Right lung (tissue), 2 donors: ENCODE measurements at regions not wholly inside any gene's neighbourhood (a gene's known extent, or its start where the extent isn't known, plus 50 kb on each side); places are given as distances from the start of the nearest gene placed in this dataset.
"Not testable (repeated sequence)": the region's sequence is repeated elsewhere in the genome, so short reads cannot be mapped to it uniquely, and the experiment has no call there.

Experiments used
- DNase-seq, 2 donors: peaks; one replicate each; pipeline ENCODE4 v3.0.0-alpha.2; 2013

DNA sequence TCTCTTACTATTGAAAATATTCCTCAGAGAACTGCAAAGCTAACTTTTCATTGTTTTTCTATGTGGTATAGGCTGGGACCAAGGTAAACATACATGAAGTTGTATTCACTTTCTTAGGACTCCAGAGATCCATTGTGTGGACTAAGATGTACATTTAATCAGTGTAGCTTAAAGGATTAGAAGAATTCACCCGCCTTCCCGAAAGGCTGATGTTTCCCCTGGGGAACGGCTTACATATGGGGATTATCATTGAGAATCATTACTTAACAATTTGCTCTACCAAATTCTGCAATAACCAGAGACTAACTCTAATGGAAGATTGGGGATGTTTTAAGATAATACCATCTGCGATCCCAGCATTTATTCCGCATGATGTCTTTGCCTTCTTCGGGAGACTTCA, 257.1 kb upstream of the KIAA1217 start:
- no peak for DNase-seq

DNA sequence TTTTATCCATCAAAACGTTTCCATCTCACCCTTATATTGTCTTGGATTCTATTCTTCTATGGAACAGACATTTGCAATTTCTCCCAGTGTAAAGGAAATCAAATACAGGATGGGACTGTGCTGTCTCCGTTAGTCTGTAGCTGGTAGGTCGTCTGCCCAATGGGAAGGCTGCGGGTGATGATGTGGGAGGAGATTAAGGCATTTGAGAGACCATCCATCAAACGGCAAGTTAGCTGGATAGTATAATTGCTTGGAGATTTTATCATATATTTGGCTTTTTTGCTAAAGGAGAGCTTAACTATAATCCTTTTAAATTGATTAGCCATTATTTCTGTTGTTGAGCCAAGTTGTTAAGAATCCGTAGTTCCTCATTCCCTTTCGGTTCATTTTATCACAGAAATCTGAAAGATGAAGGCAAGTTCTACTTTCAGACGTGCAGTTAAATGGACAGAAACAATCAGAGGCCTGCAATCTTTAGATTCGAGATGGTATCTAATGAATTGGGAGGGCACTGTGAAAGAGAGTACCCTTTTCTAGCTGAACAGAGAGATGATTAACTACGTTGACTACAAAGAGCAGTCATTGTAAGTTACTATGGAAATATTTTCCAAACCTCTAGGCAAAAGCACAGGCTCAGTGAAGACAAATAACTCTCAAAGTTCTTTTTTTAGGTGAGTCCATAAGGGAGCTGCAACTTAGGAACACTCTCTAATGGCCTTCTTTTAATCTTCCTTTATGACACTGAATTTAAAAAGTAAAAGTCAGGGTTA, 253.3 kb upstream of the KIAA1217 start:
- no peak for DNase-seq

DNA sequence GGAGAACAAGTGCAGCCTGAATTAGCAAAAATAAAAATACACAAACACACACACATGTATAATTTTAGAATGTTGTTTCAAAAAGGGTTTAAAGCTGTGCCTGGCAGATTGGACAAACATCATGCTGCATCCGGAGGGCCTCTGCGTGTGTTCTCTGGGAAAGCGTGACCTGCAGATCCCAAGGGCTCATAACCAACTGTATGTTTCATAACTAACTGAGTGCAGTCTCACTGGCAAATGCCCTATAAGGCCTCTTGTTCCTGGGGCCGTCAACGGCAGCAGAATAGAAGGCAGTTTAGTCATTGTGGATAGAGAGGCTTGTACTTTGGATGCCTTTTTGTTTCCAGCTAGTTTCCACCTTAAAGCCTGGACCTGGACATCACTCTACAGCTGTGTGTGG, 243.8 kb upstream of the KIAA1217 start:
- no peak for DNase-seq

DNA sequence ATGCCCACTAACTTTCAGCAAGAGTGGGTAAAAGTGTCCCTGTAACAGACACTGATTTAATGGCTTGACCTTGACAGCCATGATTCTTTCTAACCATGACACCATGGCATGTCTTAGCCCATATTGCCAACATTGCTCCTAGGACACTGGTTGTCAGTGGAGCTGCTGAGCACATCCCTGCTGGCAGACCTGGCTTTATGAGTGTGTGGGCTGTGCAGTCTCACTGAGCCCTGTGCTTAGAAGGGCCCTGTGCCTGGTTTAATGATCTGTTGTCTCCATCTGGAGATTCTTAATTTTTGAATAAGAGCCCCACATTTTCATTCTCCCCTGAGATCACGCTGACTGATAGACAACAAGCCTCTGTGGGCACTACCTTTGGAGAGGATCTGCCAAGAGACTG, 243.1 kb upstream of the KIAA1217 start:
- no peak for DNase-seq

DNA sequence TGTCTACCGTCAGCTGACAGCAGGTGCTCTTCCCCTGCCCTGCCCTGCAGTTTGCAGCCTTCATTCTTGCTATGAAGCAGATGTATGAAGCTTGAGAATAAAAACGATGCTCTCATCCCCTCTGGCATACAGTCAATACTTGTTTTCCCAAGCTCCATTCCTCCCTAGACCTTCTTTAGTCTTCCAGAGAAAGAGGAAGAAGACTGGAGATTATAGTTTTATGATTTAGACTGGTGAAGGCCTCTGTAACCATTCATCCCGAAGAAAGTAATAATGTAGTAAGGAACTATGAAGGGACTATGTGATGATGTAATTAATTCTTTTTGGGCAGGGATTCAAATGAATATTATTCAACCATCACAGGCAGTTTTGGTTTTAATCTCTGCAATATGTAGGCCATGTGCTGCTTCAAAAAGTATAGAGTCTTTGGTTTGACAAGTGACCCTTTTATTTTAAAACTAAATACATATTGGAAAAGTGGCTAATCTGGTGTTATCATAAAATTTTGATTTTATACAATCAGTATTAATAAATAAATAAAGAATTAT, 242.4 kb upstream of the KIAA1217 start:
- no peak for DNase-seq

DNA sequence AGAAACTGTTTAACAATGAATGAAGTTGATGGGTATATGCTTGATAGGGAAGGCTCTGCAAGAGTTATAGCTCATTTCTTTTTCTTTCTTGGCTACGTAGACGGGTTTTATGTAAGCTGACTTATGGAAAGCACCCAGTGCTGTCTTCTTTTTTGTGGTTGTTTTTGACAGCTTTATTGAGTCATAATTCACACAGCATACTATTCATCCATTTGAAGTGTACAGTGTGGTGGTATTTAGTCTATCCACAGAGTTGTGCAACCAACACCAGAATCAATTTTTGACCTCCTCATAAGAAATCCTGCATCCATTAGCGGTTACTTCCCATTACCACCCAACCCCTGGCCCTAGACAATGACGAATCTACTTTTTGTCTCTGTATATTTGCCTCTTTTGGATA, 240.6 kb upstream of the KIAA1217 start:
- DNase-seq: no peak

DNA sequence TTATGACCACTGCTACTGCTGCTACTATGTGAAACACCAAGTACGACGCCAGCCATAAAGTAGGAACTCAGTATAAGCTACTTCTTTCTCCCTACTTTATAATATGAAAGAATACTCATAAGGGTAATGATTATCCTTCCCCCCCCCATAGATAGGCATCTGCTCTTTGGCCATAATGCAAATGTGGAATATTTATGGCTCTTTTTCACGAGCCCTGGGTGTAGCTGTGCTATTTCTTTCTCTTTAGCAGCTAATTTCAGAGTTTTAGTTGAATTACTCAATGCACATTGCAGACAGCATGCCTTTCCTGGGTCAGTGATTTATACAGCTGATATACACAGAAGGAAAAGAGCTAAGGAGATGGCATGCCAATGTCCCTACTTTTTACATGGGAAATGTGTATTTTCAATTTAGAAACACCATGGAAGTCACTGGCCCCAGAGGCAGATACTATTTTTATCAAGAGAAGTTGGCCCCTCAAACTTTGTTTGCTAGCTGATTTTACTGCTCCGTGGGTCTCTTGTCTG, 234.1 kb upstream of the KIAA1217 start:
- DNase-seq: no peak

DNA sequence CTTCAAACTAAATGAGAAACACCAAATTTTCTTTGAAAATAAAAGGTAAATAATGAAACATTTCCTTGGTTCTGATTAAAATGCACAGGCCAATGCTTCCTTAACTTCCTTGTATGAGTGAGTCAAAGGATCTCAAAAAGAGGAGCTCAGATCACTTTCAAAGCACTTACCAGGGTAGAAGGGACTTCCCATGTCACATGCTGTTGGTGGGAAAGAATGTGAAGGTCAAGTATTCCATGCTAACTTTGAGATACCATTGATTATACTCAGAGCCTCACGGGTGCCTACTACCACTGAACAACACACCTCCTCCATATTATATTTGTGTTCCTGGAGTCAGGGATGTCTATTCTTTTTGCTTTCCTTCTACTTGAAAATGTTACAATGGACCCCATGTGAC, 233.5 kb upstream of the KIAA1217 start:
- no peak for DNase-seq

DNA sequence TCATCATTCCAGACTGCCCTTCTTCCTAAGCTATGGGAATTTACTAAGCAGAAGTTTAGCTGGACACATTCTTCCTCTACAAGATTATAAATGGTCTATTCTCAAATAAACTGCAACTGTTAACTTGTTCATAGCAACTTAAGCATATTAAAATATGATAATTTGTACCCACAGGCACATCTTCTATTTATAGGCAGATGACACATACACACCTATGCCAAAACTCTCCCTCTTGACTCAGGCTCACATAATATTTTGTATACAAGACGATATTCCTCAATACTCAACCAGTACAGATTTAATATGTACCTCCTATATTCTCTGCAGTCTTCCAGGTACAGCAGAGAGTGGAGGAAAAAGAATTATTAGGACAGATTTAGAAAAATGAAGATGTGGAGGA, 232.7 kb upstream of the KIAA1217 start:
- DNase-seq: no peak

DNA sequence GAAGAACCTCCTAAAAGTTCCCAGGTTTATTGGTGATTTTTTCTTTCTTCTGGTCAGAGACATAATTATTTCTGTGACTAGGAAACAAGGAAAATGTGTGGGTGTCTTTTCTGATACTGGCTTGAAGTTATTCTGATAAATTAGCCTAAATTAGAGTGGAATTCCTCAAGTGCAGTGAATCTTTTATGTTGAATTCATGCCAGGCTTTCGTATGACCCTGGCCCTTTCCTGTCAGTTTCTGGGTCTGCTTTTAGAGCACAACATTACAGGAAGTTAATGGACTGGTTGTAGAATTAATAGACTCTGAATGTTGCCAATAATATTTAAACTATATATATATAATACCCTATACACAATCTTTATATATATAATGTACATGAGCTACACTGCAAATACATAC, 230.6 kb upstream of the KIAA1217 start:
- DNase-seq: no peak

DNA sequence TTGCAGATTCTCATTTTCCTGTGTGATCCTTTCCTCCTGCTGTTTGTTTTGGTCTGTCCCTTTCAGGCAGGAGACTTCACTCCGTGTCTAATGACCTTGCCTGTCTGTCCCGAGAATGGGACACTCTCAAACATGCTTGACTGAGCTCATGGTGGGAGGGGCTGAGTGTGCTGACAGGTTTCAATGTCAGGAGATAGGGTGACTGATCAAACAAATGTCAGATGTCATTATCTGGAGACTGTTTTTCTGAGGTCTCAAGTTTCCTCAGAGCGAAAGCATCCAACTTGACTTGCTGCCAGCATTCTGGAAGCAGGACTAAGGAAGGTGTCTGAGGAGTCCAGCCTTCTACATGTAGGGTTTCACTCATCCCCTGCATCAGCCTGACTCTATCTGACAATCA, 228.8 kb upstream of the KIAA1217 start:
- no peak for DNase-seq

DNA sequence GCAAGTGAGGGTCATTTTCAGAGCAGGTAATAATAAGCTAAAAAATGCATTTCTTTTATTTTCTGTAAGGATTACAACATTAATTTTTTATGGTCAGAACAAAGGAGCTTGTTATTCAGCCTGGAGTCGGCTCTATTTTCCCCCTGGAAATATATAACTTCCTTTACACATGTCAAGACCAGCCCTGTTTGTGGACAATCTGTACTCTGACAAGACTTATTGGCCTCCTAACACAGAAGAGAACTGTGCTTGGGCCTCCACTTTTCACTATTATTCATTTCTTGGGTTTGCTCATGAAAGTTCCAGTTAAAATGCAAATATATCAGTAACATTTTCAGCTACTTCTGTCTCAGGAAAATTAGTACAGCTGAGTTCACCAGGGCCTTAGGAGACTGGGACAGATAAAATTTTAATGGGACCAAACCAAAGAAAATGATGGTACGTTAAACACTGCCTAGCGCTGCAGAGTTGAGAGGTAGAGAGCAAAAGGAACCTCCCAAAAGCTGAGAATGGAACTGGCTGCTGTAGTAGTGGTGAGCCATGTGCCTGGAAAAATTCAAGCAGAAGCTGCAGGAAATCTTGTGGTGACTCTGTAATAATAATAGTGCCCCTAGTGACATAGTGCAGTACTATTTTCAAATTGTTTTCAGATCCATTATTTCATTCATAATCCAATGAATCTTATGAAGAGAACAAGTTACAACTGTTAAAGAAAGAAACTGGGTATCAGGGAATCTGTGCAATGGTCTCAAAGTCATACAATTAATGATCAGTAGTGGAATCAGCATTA, 227.2 kb upstream of the KIAA1217 start:
- no peak for DNase-seq

DNA sequence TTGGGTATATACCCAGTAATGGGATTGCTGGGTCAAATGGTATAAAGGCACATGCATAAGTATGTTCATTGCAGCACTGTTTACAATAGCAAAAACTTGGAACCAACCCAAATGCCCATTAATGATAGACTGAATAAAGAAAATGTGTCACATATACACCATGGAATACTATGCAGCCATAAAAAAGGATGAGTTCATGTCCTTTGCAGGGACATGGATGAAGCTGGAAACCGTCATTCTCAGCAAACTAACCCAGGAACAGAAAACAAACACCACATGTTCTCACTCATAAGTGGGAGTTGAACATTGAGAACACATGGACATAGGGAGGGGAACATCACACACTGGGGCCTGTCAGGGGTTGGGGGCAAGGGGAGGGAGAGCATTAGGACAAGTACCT, 224.5 kb upstream of the KIAA1217 start:
- DNase-seq: not testable (repeated sequence)

DNA sequence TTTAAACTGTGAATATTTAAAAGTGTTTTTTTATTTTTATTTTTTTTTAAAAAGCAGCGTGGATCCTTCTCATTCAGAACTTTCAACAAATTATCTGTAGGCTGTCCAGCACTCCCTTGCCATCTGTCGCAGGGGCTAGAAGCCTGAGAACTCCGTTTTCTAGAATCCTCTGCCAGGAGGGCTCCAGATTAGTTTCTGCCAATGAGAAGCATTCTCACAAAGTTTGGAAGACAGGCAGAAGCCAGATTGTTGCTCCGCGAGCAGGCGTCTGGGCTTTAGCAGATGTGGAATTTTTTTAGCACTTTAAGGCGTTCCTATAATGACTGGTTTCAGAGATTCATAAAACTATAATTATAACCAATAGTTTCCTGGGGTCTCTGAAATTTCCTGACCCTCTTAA, 220.9 kb upstream of the KIAA1217 start:
- no peak for DNase-seq

DNA sequence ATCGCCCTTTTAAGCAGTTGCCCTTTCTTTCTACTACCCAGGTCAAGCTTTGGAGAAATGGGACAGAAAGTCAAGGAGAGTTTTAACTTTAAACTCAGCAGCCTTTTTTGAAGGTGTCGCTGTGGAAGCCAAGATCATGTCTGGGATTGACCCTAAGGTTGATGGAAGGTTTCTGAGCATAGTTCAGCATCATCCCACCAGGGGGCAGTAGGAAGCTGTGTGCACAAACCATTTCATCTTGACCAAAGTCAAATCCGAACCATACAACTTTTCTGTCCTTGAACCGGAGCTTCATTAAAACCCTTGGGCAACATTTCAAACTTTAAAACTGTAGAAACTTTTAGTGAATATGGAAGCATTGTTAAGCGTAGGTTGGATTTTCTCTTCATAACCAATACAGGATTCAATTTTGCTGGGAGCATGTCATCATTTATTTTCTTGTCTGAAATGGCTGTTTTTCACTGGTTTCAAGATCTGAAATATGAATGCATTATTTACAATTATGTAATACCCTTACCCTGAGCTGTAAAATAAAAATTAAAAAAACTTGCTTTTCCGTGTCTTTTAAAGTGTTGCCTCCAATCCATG, 214.4 kb upstream of the KIAA1217 start:
- peak; percentile 31 to 59 for DNase-seq

DNA sequence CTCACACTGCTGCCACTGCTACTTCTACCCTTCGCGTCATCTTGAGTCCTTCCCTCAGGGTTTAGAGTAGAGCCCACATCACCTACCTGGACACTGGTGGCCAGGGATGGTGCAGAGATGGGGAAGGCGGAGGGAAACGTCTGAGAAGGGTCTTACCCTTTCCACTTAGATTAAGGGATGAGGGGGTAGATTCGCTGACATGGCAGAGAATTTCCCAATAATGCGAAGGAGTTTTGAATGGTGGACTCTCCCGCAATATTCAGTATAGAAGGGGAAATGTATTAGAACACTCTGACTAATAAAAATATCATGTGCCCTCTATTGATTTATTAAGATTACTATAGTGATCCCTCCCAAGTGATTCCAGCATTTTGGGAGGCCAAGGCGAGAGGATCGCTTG, 209.5 kb upstream of the KIAA1217 start:
- no peak for DNase-seq

DNA sequence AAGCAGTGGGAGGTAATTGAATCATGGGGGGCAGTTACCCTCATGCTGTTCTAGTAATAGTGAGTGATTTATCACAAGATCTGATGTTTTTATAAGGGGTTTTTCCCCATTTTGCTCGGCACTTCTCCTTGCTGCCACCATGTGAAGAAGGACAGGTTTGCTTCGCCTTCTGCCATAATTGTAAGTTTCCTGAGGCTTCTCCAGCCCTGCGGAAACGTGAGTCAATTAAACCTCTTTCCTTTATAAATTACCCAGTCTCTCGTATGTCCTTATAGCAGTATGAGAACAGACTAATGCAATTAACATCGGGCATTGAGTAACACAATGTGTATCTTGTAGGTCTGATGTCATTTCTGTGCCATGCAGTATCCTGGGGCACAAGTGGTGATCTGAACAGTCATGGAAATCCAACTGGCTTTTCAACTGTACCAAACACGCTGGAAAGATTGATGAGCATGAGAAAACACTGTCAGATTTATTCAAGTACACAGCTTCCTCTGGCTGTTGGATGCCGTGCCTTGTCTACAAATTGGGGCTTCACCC, 208.6 kb upstream of the KIAA1217 start:
- no peak for DNase-seq

DNA sequence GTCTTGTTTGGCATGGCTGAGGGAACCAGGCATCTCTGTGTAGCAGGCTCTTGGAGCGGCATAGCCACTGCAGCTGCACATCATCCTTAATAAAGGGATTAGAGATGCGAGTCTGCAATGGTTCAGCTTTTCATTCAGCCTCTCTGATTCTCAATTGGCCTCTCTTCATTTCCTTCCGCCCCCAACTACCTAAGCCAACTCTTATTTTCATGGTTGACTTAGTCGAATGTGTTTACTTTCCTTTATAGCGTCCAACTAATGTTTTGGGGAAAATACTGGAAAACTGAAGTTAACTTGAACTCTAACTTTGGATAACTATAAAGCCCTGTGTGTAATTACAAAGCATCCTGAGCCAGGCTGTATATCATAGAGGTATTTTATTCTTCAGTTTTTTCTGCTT, 202.2 kb upstream of the KIAA1217 start:
- DNase-seq: no peak

DNA sequence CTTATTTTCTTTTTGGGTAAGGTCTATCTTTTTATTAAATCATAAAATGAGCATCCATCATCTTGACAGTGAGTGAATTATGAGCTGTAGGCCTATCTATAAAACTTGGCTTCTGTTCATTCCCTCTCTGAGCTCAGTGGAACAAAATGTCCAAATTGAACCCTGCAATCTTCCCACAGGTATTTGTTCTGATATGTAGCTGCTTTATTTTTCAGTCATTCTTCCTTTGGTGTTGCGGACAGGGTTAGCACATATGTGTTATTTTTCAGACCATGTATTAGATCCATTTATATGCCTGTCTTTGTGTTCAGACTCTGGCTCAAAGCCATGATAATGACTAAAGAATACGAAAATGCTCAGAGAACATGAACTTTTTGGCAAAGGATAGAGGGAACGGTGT, 201.6 kb upstream of the KIAA1217 start:
- no peak for DNase-seq

DNA sequence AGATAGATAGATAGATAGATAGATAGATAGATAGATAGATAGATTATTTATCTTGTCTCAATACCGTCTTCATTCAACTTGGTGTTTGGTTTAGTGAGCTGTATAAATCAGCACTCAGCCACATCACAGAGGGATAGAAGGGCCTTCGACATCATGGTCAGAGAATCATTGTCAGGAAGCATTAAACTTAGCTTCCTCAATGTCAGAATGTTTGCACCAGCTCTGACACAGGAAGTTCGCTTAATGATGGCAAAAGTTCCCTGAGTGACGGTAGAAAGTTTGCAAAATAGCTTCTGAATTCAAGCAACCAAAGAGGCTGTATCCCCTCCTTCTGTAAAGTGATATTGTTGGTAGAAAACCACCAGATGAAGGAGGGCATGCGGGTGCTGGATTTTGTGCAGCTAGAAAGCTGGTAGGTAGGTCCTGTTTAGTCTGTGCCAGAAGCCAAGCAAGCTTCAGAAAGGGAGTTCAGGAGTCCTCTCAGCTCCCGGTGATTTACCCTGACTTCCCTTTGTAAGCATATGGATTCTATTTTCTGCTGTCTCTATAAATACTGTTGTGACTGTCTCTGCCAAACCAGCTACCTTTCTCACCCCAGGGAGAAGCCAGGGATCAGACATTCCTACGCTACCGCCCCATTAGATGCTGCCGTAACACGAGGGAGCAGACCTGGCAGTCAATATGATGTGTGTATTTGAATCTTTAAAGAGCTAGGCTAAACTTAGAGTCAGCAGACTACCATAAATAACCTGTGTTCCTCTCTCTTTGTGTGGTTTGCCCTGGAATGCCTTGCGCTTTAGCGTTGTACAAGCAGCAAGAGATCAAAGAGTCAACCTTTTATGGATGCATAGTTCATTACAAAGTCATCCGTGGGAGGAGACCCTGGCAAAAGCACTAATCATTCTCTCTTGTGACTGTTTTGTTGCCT, 200.5 kb upstream of the KIAA1217 start:
- no peak for DNase-seq

DNA sequence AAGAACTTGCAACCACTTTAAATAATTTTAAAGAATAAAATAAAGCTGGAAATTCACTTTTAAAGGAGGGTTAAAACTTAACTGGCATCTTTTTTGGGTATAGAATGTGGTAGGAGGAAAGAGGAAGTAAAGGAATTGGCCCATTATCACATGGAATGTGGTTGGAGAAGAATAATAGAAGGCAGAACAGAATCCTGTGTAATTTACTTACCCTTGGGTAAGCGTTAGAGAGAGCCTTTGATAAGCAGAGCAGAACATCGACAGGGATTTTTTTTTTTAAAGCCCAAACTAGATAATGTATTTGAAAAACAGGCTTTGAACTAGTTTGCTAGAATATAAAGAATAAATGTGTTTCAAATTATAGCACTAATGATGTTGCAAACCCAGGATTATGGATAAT, 199.8 kb upstream of the KIAA1217 start:
- DNase-seq: no peak
